Astrocyte of the spinal cord (primary cell): ENCODE measurements at regions not wholly inside any gene's neighbourhood (a gene's known extent, or its start where the extent isn't known, plus 50 kb on each side); places are given as distances from the start of the nearest gene placed in this dataset.
"Not testable (repeated sequence)": the region's sequence is repeated elsewhere in the genome, so short reads cannot be mapped to it uniquely, and the experiment has no call there.

Source experiments
- DNase-seq: peaks from one replicate; pipeline ENCODE4 v3.0.0; 2011; ENCODE audit warnings: low read depth, low spot score
- H3K4me3 ChIP-seq: 2 replicates; pipeline ENCODE4 v1.5.1; 2011; ENCODE audit warnings: low read depth, mild to moderate bottlenecking, low read length, moderate library complexity
- in situ Hi-C: cut with HindIII; loops from 2 replicates; pipeline ENCODE4 v1.10.0; 2017; ENCODE audit warnings: low sequenced_read_pairs
- TF ChIP-seq, protein P1 (sequence below): IDR thresholded peaks from 2 replicates; pipeline ENCODE4 v1.5.1; 2012; ENCODE audit warnings: low read depth, mild to moderate bottlenecking, low read length, inconsistent platforms

- no peak for DNase-seq
- in situ Hi-C loops: no loop called here
- TF ChIP-seq, protein P1, sequence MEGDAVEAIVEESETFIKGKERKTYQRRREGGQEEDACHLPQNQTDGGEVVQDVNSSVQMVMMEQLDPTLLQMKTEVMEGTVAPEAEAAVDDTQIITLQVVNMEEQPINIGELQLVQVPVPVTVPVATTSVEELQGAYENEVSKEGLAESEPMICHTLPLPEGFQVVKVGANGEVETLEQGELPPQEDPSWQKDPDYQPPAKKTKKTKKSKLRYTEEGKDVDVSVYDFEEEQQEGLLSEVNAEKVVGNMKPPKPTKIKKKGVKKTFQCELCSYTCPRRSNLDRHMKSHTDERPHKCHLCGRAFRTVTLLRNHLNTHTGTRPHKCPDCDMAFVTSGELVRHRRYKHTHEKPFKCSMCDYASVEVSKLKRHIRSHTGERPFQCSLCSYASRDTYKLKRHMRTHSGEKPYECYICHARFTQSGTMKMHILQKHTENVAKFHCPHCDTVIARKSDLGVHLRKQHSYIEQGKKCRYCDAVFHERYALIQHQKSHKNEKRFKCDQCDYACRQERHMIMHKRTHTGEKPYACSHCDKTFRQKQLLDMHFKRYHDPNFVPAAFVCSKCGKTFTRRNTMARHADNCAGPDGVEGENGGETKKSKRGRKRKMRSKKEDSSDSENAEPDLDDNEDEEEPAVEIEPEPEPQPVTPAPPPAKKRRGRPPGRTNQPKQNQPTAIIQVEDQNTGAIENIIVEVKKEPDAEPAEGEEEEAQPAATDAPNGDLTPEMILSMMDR: no peak
Observed at GRCh38 chr7:35908331-35909216, 107.7 kb downstream of the SEPTIN7 start.

GRCh38 chr7:35909870-35910357 lies 109.1 kb downstream of the SEPTIN7 start:
- in situ Hi-C loops: no loop called here
- TF ChIP-seq, protein P1: no peak
- no peak overlapping the region for H3K4me3 ChIP-seq
- DNase-seq: no peak

More at GRCh38 chr7:35908331-35909216, 107.7 kb downstream of the SEPTIN7 start:
- H3K4me3 ChIP-seq: no peak overlapping the region

DNA sequence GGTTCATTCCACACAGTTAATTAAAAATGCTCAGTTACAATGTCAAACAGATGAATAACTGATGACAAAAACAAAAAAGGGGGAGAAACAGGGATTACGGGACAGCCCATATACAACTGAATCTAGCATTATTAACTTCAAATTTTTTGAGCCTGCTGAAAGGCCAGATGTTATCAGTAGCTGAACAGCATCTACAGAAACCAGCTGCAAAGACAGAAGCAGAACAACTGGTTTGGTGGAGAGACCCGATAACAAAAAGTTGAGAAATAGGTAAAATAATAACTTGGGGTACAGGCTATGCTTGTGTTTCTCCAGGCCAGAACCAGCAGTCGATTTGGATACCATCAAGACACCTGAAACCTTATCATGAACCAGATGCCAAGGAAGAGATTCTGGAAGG lies 109.8 kb downstream of the SEPTIN7 start:
- DNase-seq, in situ Hi-C loops, H3K4me3 ChIP-seq: not testable (repeated sequence)

DNA sequence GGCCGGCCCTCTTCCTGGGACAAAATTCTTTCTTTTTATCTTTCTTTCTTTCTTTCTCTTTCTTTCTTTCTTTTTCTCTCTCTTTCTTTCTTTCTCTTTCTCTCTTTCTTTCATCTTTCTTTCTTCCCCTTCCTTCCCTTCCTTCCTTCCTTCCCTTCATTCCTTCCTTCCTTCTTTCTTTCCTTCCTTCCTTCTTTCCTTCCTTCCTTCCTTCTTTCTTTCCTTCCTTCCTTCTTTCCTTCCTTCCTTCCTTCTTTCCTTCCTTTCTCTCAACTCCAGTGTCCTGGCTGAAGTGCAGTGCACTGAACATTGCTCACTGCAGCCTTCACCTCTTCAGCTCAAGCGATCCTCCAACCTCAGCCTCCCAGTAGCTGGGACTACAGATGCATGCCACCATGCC lies 112.5 kb downstream of the SEPTIN7 start:
- DNase-seq, H3K4me3 ChIP-seq, in situ Hi-C loops: not testable (repeated sequence)

- in situ Hi-C loops, DNase-seq, H3K4me3 ChIP-seq: not testable (repeated sequence)
Observed at GRCh38 chr7:35914214-35914613, 113.4 kb downstream of the SEPTIN7 start.

GRCh38 chr7:35915247-35915955 lies 114.5 kb downstream of the SEPTIN7 start:
- in situ Hi-C loops, H3K4me3 ChIP-seq, DNase-seq: not testable (repeated sequence)

GRCh38 chr7:35918217-35918616 lies 117.4 kb downstream of the SEPTIN7 start:
- in situ Hi-C loops, H3K4me3 ChIP-seq, DNase-seq: not testable (repeated sequence)

DNA sequence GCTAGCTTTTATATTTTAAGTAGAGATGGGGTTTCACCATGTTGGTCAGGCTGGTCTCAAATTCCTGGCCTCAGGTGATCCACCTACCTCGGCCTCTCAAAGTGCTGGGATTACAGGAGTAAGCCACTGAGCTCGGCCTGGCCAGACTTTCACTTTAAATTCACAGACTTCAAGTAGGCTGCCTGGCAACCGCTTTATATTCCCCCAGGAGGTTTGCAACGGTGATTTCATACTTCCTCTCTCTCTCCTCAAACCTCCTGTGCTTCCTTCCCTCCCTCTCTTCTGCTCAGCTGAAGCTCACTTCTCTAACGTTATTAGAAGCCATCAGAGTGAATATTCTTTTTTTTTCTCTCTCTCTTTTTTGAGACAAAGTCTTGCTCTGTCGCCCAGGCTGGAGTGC lies 118.8 kb downstream of the SEPTIN7 start:
- peak; percentile 17 for DNase-seq
- H3K4me3 ChIP-seq, in situ Hi-C loops: not testable (repeated sequence)

GRCh38 chr7:35921338-35921737 lies 120.5 kb downstream of the SEPTIN7 start:
- H3K4me3 ChIP-seq, in situ Hi-C loops, DNase-seq: not testable (repeated sequence)

- H3K4me3 ChIP-seq, DNase-seq, in situ Hi-C loops: not testable (repeated sequence)
Observed at GRCh38 chr7:35924668-35925067, 123.8 kb downstream of the SEPTIN7 start.

DNA sequence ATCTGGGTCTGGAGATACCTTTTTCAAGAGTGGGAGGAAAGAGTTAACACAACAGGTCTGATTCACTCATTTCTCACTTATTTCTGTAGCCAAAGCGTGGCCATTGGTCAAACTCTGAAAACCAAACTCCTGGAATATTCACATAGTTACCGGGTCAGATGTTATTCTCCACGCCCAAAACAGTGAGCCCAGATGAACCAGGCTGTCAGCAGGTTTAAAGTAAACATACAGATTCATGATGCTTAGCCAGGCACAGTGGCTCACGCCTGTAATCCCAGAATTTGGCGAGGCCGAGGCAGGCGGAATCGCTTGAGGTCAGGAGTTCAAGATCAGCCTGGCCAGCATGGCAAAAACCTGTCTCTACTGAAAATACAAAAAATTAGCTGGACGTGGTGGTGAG lies 126.1 kb downstream of the SEPTIN7 start:
- DNase-seq, H3K4me3 ChIP-seq, in situ Hi-C loops: not testable (repeated sequence)

- in situ Hi-C loops, H3K4me3 ChIP-seq, DNase-seq: not testable (repeated sequence)
Observed at GRCh38 chr7:35931134-35931533, 130.3 kb downstream of the SEPTIN7 start.

- in situ Hi-C loops, DNase-seq: not testable (repeated sequence)
Observed at GRCh38 chr7:35931551-35931950, 130.7 kb downstream of the SEPTIN7 start.

DNA sequence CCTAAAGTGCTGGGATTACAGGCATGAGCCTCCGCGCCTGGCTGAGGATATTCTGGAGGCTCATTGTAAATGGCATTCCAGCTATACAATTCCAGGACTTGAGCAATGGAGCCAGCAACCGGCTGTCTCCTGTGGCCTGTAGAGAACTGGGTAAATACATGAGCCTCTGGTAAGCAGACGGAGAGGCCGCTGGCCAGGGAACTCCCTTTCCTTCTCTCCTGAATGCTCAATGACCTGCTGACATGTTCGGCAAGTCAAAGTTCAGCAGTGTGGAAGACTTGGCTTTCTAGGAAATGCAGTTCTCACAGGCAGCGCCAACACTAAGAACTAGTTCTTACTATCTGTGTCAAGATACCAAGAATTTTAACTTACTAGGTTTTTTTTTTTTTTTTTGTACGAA lies 139.8 kb downstream of the SEPTIN7 start:
- in situ Hi-C loops: not testable (repeated sequence)

More at GRCh38 chr7:35931551-35931950, 130.7 kb downstream of the SEPTIN7 start:
- H3K4me3 ChIP-seq: not testable (repeated sequence)

GRCh38 chr7:35945621-35946020 lies 144.8 kb downstream of the SEPTIN7 start:
- DNase-seq, H3K4me3 ChIP-seq, in situ Hi-C loops: not testable (repeated sequence)

More for the DNA sequence above, 139.8 kb downstream of the SEPTIN7 start:
- not testable (repeated sequence) for DNase-seq, H3K4me3 ChIP-seq
